Endothelial cell of umbilical vein (primary cell): ENCODE measurements at regions not wholly inside any gene's neighbourhood (a gene's known extent, or its start where the extent isn't known, plus 50 kb on each side); places are given as distances from the start of the nearest gene placed in this dataset.

Experiments used
- BruUV-seq: library from RNA; stranded (reverse); fragments of 400-500 nt; replicated peaks from 2 replicates; lab custom pipeline; 2021; lab: Mats Ljungman, UMichigan
- CTCF ChIA-PET: fragments of 300-600, 350-600 bp; sonication (Branson Sonifier 250); formaldehyde crosslinking; loops from one replicate; lab custom pipeline; 2021; ENCODE audit warnings: antibody characterized with exemption, inconsistent platforms; lab: Charles Lee
- POLR2A ChIA-PET: fragments of 300-600, 350-600 bp; sonication (Branson Sonifier 250); formaldehyde crosslinking; loops from one replicate; lab custom pipeline; 2021; ENCODE audit warnings: antibody characterized with exemption, inconsistent platforms; lab: Charles Lee
- DNase-seq: peaks from one replicate; pipeline ENCODE4 v3.0.0-alpha.2; 2011; ENCODE audit warnings: low read depth, low spot score
- FAIRE-seq: peaks from 2 replicates; lab custom pipeline; 2011; peaks lifted over from hg19 to GRCh38; lab: Jason Lieb, UNC
- H2AFZ ChIP-seq: 2 replicates; pipeline ENCODE4 v1.6.0; 2012; ENCODE audit warnings: low read depth, low read length, control low read depth, inconsistent platforms
- H3K27ac ChIP-seq: 2 replicates; pipeline ENCODE4 v1.5.1; 2011; ENCODE audit warnings: low read depth, mild to moderate bottlenecking, control low read depth, low read length, moderate library complexity; ENCODE audit not compliant: insufficient read depth
- H3K27me3 ChIP-seq, 2 experiments: 2 replicates each; pipeline versions ENCODE4 v1.6.0 to v1.6.1; 2011; ENCODE audit warnings: low read length in 2 of 2, mixed read lengths in 1 of 2; ENCODE audit not compliant: control insufficient read depth in 2 of 2, insufficient read depth in 2 of 2
- H3K36me3 ChIP-seq, 2 experiments: 2 replicates in 1 of 2; 3 replicates in 1 of 2; pipeline ENCODE4 v1.5.1; 2011; ENCODE audit warnings: low read length in 2 of 2, mild to moderate bottlenecking in 1 of 2, moderate library complexity in 1 of 2; ENCODE audit not compliant: control insufficient read depth in 2 of 2, insufficient read depth in 2 of 2; ENCODE audit errors: extremely low read depth in 1 of 2
- H3K4me1 ChIP-seq: 3 replicates; pipeline ENCODE4 v1.5.1; 2011; ENCODE audit warnings: mild to moderate bottlenecking, low read length; ENCODE audit not compliant: control insufficient read depth, insufficient read depth; ENCODE audit errors: extremely low read depth
- H3K4me2 ChIP-seq: 2 replicates; pipeline ENCODE4 v1.6.1; 2011; ENCODE audit warnings: low read length, control low read depth, mixed read lengths; ENCODE audit not compliant: insufficient read depth
- H3K4me3 ChIP-seq, 3 experiments: fragments of 200-600 bp in 1 of 3; sonication (generic), shearing (Covaris generic) in 1 of 3; replicated peaks in 1 of 3; 2 replicates each; pipeline ENCODE4 v1.5.1; 2011 to 2016; ENCODE audit warnings: control low read depth in 3 of 3, low read length in 3 of 3, mild to moderate bottlenecking in 2 of 3, inconsistent platforms in 1 of 3, low read depth in 1 of 3, moderate library complexity in 1 of 3; ENCODE audit not compliant: insufficient read depth in 1 of 3
- H3K79me2 ChIP-seq: 2 replicates; pipeline ENCODE4 v1.6.0; 2012; ENCODE audit warnings: low read length, inconsistent platforms; ENCODE audit not compliant: control insufficient read depth, insufficient read depth
- H3K9ac ChIP-seq: replicated peaks from 2 replicates; pipeline ENCODE3; 2011; ENCODE audit warnings: low read length, control low read depth; ENCODE audit not compliant: insufficient read depth; ENCODE audit errors: extremely low read depth
- H3K9me1 ChIP-seq: replicated peaks from 3 replicates; pipeline ENCODE4 v1.6.0; 2011; ENCODE audit warnings: mild to moderate bottlenecking, low read length; ENCODE audit not compliant: control insufficient read depth, insufficient read depth; ENCODE audit errors: extremely low read depth
- H3K9me3 ChIP-seq: replicated peaks from 2 replicates; pipeline ENCODE4 v1.5.1; 2012; ENCODE audit warnings: low read length, inconsistent platforms; ENCODE audit not compliant: control insufficient read depth, insufficient read depth
- H4K20me1 ChIP-seq: replicated peaks from 2 replicates; pipeline ENCODE3; 2011; ENCODE audit warnings: mild to moderate bottlenecking, low read length; ENCODE audit not compliant: control insufficient read depth, insufficient read depth; ENCODE audit errors: extremely low read depth
- EZH2 ChIP-seq: IDR thresholded peaks from 2 replicates; pipeline ENCODE4 v1.6.1; 2012; ENCODE audit warnings: borderline replicate concordance, low read depth, mild to moderate bottlenecking, moderate library complexity, low read length, inconsistent platforms; ENCODE audit not compliant: severe bottlenecking
- FOS ChIP-seq: IDR thresholded peaks from 2 replicates; pipeline ENCODE4 v1.6.1; 2011; ENCODE audit warnings: mild to moderate bottlenecking, low read length, moderate library complexity, borderline replicate concordance; ENCODE audit not compliant: insufficient read depth
- GATA2 ChIP-seq: IDR thresholded peaks from 2 replicates; pipeline ENCODE4 v1.7.0; 2011; ENCODE audit warnings: low read depth, mild to moderate bottlenecking, moderate library complexity, mixed read lengths, low read length; ENCODE audit not compliant: insufficient read length, insufficient read depth
- JUN ChIP-seq: IDR thresholded peaks from 2 replicates; pipeline ENCODE4 v1.6.1; 2011; ENCODE audit warnings: borderline replicate concordance, low read depth; ENCODE audit not compliant: insufficient read length, insufficient read depth
- MYC ChIP-seq: IDR thresholded peaks from one replicate; pipeline ENCODE4 v1.6.1; 2011; ENCODE audit warnings: mild to moderate bottlenecking, low read depth, low read length
- POLR2A ChIP-seq: IDR thresholded peaks from 2 replicates; pipeline ENCODE4 v1.6.1; 2012; ENCODE audit warnings: low read depth, mild to moderate bottlenecking, control low read depth, low read length
- POLR2AphosphoS5 ChIP-seq: IDR thresholded peaks from 2 replicates; pipeline ENCODE4 v1.6.1; 2012; ENCODE audit warnings: low read depth, mild to moderate bottlenecking, control low read depth, low read length, moderate library complexity; ENCODE audit not compliant: insufficient read depth
- dilution Hi-C: fragments of 300-500 bp; cut with MboI; formaldehyde crosslinking; loops from one replicate; pipeline ENCODE4 v1.15.0; 2019; ENCODE audit warnings: low sequenced_read_pairs; ENCODE audit not compliant: extremely low pct_ligation_motif_present
- intact Hi-C: fragments of 100-400 bp; cut with micrococcal nuclease; formaldehyde crosslinking; loops from one replicate; pipeline ENCODE4 v1.10.0; 2022
- TF ChIP-seq, protein P1 (sequence below), 2 donors: IDR thresholded peaks; 1 replicate in 1 of 2; 2 replicates in 1 of 2; pipeline ENCODE4 v1.5.1; 2011; ENCODE audit warnings: low read length in 2 of 2, mild to moderate bottlenecking in 2 of 2, moderate library complexity in 2 of 2, control low read depth in 1 of 2, inconsistent platforms in 1 of 2, low read depth in 1 of 2; ENCODE audit not compliant: insufficient read depth in 1 of 2; ENCODE audit errors: extremely low read depth in 1 of 2
- TF ChIP-seq, protein P2 (sequence below): IDR thresholded peaks from 2 replicates; pipeline ENCODE4 v1.6.1; 2011; ENCODE audit not compliant: insufficient read depth, insufficient read length

DNA sequence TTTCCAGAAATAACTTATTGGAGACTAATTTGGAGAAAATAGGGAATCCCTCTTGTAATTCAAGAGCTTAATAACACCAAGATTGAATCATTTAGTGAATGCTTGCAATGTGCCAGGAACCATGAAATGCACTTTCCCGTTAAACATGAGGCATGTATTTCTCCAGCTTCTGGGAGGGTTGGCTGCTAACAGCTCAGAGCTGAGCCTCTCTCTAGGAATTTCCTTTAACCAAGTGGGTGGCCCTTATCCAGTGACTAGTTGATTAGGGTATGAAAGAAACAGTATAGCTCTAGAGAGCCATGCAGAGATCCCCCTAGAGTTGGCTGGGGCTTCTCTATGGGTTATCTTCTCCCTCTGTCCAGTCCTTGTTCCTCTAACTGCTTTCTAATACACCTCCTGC is 356.4 kb upstream of the GOT2 start:
- FAIRE-seq: no peak
- TF ChIP-seq POLR2A (no peak), EZH2 (no peak), MYC (no peak), POLR2AphosphoS5 (no peak), JUN (no peak), FOS (no peak), GATA2 (no peak)
- TF ChIP-seq, protein P1, sequence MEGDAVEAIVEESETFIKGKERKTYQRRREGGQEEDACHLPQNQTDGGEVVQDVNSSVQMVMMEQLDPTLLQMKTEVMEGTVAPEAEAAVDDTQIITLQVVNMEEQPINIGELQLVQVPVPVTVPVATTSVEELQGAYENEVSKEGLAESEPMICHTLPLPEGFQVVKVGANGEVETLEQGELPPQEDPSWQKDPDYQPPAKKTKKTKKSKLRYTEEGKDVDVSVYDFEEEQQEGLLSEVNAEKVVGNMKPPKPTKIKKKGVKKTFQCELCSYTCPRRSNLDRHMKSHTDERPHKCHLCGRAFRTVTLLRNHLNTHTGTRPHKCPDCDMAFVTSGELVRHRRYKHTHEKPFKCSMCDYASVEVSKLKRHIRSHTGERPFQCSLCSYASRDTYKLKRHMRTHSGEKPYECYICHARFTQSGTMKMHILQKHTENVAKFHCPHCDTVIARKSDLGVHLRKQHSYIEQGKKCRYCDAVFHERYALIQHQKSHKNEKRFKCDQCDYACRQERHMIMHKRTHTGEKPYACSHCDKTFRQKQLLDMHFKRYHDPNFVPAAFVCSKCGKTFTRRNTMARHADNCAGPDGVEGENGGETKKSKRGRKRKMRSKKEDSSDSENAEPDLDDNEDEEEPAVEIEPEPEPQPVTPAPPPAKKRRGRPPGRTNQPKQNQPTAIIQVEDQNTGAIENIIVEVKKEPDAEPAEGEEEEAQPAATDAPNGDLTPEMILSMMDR (IDR thresholded peaks at IDR 0.05; ENCODE audit: extremely low read depth in 1 of 2, insufficient read depth in 1 of 2, low read depth in 1 of 2, low read length in 2 of 2): no peak
- TF ChIP-seq, protein P2, sequence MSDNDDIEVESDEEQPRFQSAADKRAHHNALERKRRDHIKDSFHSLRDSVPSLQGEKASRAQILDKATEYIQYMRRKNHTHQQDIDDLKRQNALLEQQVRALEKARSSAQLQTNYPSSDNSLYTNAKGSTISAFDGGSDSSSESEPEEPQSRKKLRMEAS: no peak
- H3K9ac ChIP-seq: no peak overlapping the region
- no peak for DNase-seq
- H3K27ac ChIP-seq: no peak overlapping the region
- H3K4me3 ChIP-seq: no peak overlapping the region
- no peaks in the 10 kb centered on the region for H4K20me1 ChIP-seq
- POLR2A ChIA-PET: no interaction called here
- BruUV-seq: no TSS peak
- no peaks in the 10 kb centered on the region for H3K27me3 ChIP-seq
- dilution Hi-C loops: no loop called here
- no peaks in the 10 kb centered on the region for H3K36me3 ChIP-seq
- intact Hi-C loops: no loop called here
- no peaks in the 10 kb centered on the region for H3K79me2 ChIP-seq
- no peaks in the 10 kb centered on the region for H3K9me3 ChIP-seq
- H2AFZ ChIP-seq: no peak overlapping the region
- CTCF ChIA-PET: no interaction called here
- H3K9me1 ChIP-seq: no peaks in the 10 kb centered on the region
- H3K4me1 ChIP-seq: no peaks in the 10 kb centered on the region
- no peak overlapping the region for H3K4me2 ChIP-seq
